HG03175 (cell line): ENCODE measurements at regions not wholly inside any gene's neighbourhood (a gene's known extent, or its start where the extent isn't known, plus 50 kb on each side); places are given as distances from the start of the nearest gene placed in this dataset.
"Not testable (repeated sequence)": the region's sequence is repeated elsewhere in the genome, so short reads cannot be mapped to it uniquely, and the experiment has no call there.

Experiments used
- ATAC-seq: cut with Tn5 transposase; IDR thresholded peaks from one replicate; pipeline ENCODE4 v1.9.1; 2021; ENCODE audit warnings: mild to moderate bottlenecking, moderate library complexity; ENCODE audit not compliant: unreplicated experiment

GRCh38 chr15:93333796-93334195 is 244.8 kb upstream of the RGMA start:
- ATAC-seq, result no peak

DNA sequence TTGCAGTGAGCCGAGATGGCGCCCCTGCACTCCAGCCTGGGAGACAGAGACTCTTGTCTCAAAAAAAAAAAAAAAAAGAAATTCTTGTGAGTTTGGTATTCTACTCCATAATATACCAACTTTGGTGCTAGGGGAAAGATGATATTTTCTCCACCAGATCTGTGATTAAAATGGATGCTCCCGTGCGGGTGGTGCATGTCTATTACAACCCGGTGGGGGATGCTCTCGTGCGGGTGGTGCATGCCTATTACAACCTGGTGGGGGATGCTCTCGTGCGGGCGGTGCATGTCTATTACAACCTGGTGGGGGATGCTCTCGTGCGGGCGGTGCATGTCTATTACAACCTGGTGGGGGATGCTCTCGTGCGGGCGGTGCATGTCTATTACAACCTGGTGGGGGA is 244.1 kb upstream of the RGMA start:
- ATAC-seq, result not testable (repeated sequence)

DNA sequence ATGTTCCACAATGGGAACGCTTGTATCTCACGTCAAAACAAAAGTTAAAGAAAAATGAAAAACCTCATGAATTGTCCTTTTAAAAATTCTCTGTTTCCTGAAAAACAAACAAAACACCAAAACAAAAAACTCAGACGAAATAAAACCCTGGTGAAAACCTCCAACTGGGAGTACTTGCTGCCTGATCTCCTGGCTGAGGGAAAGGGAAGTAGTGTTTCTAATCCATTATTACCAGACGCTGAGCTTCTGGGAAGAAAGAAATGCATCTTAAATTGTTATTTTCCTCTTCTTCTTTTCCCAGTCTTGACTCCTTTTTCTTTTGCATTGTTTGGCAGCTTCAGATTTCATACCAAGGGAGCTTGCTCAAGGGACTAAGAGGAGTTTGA is 243.2 kb upstream of the RGMA start:
- no peak for ATAC-seq

- ATAC-seq, result no peak
Measured at GRCh38 chr15:93331545-93332167, 242.6 kb upstream of the RGMA start.

- ATAC-seq, result no peak
Measured at GRCh38 chr15:93330912-93331544, 242.0 kb upstream of the RGMA start.

DNA sequence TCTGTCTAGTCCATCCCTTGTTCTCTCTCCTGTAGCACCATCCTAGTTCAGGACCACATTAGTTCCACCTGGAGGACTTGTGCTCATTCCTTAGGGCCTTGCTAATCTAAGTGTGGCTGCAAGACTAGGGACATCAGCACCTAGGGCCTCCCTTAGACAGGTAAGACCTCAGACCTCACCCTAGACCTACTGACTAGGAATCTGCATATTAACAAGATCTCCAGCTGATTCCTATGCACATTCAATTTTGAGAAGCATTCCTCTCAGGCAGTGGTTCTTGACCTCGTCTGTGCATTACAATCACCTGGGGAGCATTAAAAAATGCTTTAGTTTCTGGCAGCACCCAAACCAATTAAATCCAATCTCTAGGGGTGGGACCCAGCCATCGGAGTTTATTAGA is 238.4 kb upstream of the RGMA start:
- ATAC-seq, result no peak

DNA sequence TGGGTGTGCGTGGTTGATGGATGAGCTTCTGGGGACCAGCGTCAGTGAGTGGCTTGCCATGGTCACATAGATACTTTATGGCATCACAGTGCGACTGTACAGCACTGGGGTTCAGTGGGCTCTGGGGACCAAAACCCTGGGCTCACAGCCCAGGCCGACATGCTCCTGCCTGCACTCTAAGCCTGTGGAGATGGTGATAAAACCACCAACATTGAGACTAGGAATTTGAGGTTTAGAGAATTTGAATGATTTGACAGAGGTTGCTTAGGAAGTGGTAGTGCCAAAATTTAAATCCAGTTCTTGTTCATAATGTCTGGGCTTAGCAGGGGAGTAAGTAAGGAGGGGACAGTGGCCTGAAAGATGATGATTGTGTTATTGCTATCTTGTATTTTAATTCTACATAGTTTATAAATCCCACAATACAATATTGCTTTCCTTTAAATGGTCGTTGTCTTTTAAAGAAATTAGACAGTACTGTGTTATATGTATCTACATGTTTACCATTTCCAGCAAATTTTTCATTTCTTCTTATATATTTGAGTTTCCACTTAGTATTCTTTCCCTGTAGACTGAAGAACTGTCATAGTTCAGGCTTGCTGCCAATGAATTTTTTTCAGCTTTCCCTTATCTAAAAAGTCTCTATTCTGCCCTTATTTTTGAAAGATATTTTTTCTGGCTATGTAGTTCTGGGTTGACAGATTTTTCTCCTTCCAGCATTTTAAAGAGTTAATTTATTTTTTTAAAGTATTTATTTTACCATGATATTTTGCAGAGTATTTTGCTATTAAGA is 235.4 kb upstream of the RGMA start:
- ATAC-seq, result no peak

GRCh38 chr15:93321881-93322282 is 232.9 kb upstream of the RGMA start:
- no peak for ATAC-seq

DNA sequence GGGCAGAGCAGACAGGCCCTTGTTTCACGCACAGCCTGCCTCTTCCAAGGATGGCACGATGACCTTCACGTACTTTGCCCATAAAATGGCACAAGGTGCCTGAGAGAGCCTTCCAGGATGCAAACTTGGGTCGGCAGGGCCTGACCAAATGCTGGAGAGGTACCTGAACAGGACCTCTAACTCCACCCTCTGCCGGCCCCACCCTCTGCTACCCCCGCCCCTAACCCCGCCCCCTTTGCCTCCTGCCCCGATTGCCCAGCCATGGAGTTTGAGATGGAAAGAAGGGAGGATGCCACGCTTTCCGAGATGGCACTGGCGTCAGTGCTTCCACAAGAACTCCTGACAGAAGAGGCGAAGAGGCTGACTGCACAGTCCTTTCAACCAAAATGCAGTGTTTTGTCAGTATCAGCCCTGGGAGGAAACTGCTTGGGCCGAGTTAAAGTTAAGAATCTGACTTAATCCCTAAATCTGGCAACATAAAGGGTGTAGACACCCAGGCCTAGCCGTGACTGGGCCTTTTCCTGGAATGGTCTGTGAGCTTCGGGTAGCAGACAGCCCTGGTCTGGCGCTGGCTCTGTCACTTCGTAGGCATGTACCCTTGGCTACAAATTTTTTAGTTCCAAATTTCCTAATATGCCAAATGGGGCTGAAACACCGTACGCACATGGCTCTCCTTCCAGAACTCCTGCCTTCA is 230.3 kb upstream of the RGMA start:
- ATAC-seq, result no peak

GRCh38 chr15:93317772-93318171 is 228.8 kb upstream of the RGMA start:
- ATAC-seq, result no peak

DNA sequence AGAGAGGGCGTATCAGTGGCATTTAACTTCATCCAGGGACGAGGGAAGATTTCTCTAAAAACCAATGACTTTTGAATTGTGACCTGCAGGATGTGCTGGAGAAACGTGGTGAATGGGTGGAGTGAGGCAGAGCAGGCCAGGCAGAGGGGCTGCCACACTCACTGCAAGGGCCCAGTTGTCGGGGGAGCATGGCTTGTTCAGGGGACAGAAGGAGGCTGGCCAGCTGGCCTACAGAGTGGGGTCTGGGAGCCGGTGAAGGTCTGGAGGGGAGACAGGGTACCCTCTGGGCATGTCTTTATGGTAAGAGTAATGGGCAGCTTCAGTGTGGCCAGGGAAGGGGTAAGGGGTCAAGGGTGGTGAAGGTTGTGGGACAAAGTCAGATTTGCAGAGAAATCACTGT is 225.2 kb upstream of the RGMA start:
- no peak for ATAC-seq

- no peak for ATAC-seq
Measured at GRCh38 chr15:93312891-93313486, 224.0 kb upstream of the RGMA start.

DNA sequence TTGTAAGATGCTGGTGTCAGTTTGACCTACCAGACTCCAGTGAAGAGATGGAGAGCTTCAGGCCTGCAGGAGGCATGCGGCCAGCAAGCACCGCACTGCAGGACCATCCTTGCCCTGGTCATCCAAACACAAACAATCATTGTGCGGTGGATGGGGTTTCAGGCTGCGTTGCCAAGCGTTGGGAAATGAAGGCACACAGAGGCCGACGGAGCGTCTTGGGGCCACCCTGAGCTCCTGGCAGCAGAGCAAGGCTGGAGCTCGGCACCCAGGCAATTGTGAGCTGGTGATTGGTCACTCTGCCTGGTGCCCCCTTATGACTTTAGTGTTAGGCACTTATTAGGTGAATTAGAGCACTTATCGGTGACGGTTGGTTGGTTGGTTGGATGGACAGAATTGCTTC is 222.6 kb upstream of the RGMA start:
- ATAC-seq, result no peak

DNA sequence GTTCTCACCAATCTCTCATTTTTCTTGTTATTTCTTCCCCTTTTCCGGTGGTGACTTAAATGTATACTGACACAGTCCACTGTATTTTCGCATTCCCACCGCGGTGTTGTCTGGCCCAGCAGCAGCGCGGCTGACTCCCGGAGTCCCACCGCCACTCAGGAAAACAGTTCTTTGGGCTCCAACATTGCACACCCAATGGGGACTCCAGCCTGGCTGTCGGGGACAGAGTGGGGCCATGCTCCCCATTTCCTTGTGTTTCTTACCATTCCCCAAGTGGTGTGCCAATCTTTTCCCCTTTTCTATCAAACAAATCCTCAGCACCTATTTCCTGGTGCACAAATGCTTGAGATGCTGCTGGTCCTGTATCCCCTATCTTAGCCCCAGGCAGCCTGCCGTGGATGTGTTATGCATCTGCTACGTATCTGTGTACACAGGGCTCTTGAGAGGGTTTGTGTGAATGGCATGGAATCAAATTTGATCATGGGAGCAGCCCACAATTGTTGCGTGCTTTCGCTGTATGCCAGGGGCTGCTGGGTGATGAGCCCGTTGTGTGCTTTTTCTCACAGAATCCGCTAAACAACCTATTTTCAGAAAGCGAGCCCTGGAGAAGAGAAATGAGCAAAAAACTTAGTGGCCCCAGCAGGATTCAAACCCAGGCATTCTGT is 219.1 kb upstream of the RGMA start:
- no peak for ATAC-seq

DNA sequence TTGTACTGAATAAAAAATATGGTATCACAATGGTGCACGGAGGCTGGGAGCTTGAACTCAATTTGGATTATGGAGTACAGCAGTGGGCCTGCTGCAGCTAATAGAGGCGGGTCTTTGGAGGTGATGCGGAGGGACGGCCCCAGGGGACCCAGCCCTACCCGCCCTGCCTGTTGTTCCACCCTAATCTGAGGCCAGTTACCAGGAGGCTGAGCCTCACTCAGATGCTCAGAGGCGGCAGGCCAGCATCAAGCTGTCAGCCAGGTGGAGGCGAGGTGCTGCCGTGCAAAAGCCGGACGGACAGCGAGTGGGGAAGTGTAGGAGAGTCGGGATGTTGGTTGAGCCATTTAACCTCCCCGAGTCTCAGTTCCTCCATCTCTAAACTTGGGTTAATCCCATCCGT is 218.5 kb upstream of the RGMA start:
- no peak for ATAC-seq

- ATAC-seq, result no peak
Measured at GRCh38 chr15:93305306-93305705, 216.3 kb upstream of the RGMA start.

DNA sequence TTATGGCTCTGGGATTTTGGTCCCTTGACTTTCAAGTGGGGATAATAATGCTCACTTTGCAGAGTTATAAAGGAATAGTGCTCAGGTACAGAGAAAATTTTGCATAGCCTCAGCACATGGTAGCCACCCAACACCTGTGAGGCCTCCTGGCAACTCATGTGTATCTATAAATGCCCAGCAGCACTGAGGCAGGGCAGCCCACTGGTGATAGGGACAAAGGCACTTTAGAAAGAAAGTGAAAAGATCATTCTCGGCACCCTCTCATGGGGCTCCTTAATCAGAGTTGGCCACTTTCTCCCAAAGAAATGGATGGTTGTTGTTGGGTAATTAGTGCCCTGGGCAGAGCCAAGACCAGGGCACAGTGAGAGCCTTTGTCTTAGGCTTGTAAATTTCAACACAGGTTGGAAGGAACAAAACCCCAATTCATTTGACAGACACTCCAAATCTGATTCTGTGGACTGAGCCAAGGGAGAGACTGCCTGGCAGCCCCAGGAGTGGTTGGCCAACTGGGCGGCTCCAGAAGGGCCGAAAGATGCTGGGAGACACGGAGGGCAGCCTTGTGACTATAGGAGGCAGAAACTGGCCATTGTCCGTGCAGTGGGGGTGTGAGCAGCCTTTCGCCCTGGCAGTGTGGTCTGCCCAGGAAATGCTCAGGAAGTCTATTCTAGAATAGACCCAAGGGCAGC is 213.2 kb upstream of the RGMA start:
- no peak for ATAC-seq

- ATAC-seq, result no peak
Measured at GRCh38 chr15:93300796-93301195, 211.8 kb upstream of the RGMA start.

DNA sequence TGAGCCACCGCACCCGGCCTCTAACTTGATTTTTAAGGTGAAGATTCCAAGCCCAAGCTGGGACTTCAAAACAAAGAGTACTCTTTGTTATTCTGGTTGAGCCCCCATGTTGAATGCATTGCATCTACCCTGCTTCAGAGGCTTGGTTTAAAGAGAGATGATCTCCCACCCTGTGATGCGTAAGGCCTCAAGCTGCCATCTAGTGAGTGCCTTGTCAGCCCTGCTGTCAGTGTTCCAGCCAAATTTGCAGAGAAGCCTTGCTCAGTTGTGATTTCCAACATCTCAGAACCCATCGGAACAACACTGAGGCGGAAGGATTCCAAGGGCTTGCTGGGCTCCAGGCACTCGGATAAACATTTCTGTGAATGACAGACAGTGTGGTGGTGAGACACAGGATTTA is 210.7 kb upstream of the RGMA start:
- ATAC-seq, result no peak

- ATAC-seq, result no peak
Measured at GRCh38 chr15:93298901-93299300, 209.9 kb upstream of the RGMA start.
